Effector memory CD4-positive, alpha-beta T cell (primary cell): ENCODE measurements at regions not wholly inside any gene's neighbourhood (a gene's known extent, or its start where the extent isn't known, plus 50 kb on each side); places are given as distances from the start of the nearest gene placed in this dataset.

ENCODE experiments used
- DNase-seq, 3 donors: peaks; one replicate each; pipeline ENCODE4 v3.0.0-alpha.2; 2020
- H3K27ac ChIP-seq: 2 replicates; pipeline ENCODE4 v1.7.0; 2013; ENCODE audit warnings: mild to moderate bottlenecking, low read length, moderate library complexity; ENCODE audit not compliant: insufficient read depth, poor library complexity, severe bottlenecking
- H3K27me3 ChIP-seq: replicated peaks from 2 replicates; pipeline ENCODE4 v1.7.0; 2013; ENCODE audit warnings: mild to moderate bottlenecking, low read length; ENCODE audit not compliant: insufficient read depth, control insufficient read depth, poor library complexity, severe bottlenecking
- H3K36me3 ChIP-seq: 2 replicates; pipeline ENCODE4 v1.7.0; 2013; ENCODE audit warnings: mild to moderate bottlenecking, low read length, moderate library complexity; ENCODE audit not compliant: control insufficient read depth, insufficient read depth
- H3K4me1 ChIP-seq: 2 replicates; pipeline ENCODE4 v1.7.0; 2013; ENCODE audit warnings: low read length, mild to moderate bottlenecking; ENCODE audit not compliant: control insufficient read depth, insufficient read depth, poor library complexity, severe bottlenecking
- H3K4me3 ChIP-seq: 2 replicates; pipeline ENCODE4 v1.7.0; 2013; ENCODE audit warnings: low read length, low read depth, mild to moderate bottlenecking; ENCODE audit not compliant: insufficient read depth, poor library complexity, severe bottlenecking
- H3K9me3 ChIP-seq: 2 replicates; pipeline ENCODE4 v1.7.0; 2013; ENCODE audit warnings: mild to moderate bottlenecking, low read length, moderate library complexity; ENCODE audit not compliant: control insufficient read depth

DNA sequence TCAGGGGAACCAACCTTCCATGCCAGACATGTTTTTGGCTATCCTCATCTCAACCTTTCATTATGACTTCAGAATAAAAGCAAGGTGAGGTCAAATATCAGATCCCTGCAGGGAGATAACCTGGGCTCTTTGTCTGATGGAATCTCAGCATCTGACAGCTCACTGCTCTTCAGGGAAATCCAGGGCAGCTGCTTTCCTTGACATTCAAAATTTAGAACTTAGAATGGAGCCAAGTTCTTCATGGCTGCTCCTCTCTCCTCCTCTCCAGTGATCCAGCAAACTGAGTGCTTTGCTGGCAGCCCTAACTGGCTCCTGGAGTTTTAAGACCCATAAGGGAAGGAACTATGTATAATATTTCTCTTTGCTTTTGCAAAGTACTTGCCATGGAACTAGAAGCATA lies 716.3 kb downstream of the TSN start:
- Histone ChIP-seq H3K36me3 (no peaks in the 10 kb centered on the region), H3K4me1 (no peaks in the 10 kb centered on the region), H3K27ac (no peak overlapping the region), H3K4me3 (no peak overlapping the region), H3K9me3 (no peaks in the 10 kb centered on the region), H3K27me3 (no peaks in the 10 kb centered on the region)
- DNase-seq = no peak

DNA sequence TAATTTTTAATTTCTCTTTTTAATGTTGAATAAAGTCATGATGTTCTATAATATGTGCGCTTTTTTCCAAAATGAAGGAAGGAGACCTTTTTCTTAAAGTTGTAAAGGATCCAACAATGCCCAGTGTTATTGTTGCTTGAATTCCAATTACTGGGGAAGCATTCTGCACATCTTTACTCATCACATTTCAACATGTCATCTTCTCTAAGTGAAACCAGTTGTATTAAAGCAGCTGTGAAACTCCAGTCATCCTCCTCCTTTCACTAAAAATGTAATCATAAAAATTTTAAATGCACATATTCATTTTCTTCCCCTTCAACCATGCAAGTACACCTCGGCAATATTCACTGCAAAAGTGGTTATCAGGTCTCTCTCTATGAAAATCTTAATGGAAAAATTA lies 722.7 kb downstream of the TSN start:
- Histone ChIP-seq H3K9me3 (no peaks in the 10 kb centered on the region), H3K4me3 (no peak overlapping the region), H3K36me3 (no peaks in the 10 kb centered on the region), H3K27me3 (no peaks in the 10 kb centered on the region), H3K27ac (no peak overlapping the region), H3K4me1 (no peaks in the 10 kb centered on the region)
- DNase-seq = no peak

DNA sequence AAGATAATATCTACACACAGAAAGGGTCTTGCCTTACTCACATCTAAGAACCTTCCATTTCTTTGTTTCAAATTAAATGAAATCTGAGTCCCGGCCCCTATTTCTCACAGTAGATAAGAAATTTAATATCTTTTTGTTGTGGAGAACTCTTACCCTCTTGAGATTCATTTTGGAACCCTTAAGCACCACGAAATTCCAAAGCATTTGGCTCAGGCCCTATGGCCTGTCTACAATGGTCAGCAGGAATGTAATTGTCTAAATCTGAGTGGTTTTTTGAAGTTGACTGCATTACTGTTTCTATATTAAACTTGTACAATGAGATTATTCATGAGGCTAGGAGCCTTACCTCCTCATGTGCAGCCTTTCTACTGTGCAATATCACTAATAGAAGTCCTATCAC lies 723.3 kb downstream of the TSN start:
- no peaks in the 10 kb centered on the region for H3K4me1 ChIP-seq
- H3K27ac ChIP-seq = no peak overlapping the region
- no peaks in the 10 kb centered on the region for H3K36me3 ChIP-seq
- H3K27me3 ChIP-seq = no peaks in the 10 kb centered on the region
- no peaks in the 10 kb centered on the region for H3K9me3 ChIP-seq
- no peak overlapping the region for H3K4me3 ChIP-seq
- DNase-seq = no peak

DNA sequence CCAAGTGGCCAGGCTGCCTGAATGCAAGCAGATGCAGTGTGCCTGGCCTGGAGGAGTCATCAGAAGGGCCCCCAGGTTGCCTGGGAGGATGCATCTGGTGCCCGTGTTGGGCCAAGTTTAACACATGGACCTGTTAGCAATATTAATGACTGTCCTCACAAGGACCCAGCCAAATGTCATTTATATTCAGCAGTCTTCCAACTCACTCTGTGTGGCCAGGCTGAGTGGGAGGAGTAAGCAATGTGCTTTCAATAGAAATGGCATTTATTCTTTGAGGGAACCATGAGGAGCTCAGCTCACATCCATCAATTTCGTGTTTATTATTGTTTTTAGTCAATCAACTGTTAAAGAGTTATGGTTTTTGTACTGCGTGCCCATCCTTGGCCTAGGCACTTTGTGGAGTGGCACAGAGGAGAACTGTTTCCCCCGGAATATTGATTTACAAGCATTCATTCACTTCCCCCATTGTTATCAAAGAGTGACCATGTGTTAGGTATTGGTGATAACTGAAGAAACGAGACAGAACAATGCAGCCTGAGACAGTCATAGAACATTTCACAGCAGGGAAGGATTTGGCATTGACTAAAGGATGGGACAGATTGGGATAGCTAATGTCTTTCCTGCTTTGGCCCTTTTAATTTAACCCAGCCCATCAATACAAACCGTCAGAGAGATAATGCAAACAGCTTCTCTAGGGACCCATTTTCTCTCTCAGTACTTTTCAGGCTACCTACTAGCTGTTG lies 725.2 kb downstream of the TSN start:
- no peaks in the 10 kb centered on the region for H3K36me3 ChIP-seq
- no peak overlapping the region for H3K27ac ChIP-seq
- H3K4me3 ChIP-seq = no peak overlapping the region
- no peaks in the 10 kb centered on the region for H3K27me3 ChIP-seq
- no peak for DNase-seq
- no peaks in the 10 kb centered on the region for H3K4me1 ChIP-seq
- H3K9me3 ChIP-seq = no peaks in the 10 kb centered on the region

DNA sequence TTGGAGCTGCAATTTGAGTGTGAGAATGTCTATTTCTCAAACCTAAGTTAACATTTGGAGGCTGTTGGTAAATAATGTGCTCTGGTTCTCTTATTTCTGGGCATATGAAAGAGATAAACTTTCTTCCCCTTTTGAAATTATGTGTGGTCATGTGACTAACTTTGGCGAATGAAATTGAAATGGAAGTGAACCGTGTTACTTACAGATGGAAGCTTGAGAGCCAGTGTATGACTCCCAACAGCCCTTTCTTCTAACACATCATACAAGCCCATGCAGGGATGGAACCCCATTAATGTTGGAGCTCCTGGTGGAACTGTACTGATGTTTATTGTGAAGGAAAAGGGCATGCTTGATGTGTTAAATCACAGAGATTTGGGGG lies 725.8 kb downstream of the TSN start:
- H3K9me3 ChIP-seq = no peaks in the 10 kb centered on the region
- H3K4me1 ChIP-seq = no peaks in the 10 kb centered on the region
- no peak overlapping the region for H3K27ac ChIP-seq
- H3K36me3 ChIP-seq = no peaks in the 10 kb centered on the region
- no peak overlapping the region for H3K4me3 ChIP-seq
- no peak for DNase-seq
- H3K27me3 ChIP-seq = no peaks in the 10 kb centered on the region

DNA sequence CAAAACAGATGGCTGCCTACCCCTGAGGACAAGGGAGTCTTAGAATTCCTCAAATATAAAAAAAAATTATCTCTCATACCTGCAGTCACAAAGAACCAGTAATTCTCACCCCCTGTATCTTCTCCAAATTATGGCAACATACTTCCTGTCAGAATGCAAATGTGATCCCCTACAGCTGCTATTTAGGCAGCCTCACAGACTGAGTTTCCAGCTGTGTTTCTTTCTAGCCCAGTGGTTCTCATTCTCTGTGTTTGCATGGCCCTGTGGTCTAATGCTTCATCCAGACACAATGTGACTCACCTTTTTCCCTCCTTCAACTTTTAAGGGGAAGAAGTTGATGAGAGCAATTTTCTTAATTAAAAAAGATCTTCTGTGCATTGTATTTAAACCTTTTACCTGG lies 726.3 kb downstream of the TSN start:
- H3K27me3 ChIP-seq = no peaks in the 10 kb centered on the region
- no peak overlapping the region for H3K4me3 ChIP-seq
- H3K36me3 ChIP-seq = no peaks in the 10 kb centered on the region
- H3K4me1 ChIP-seq = no peaks in the 10 kb centered on the region
- DNase-seq = no peak
- H3K9me3 ChIP-seq = no peaks in the 10 kb centered on the region
- H3K27ac ChIP-seq = no peak overlapping the region

DNA sequence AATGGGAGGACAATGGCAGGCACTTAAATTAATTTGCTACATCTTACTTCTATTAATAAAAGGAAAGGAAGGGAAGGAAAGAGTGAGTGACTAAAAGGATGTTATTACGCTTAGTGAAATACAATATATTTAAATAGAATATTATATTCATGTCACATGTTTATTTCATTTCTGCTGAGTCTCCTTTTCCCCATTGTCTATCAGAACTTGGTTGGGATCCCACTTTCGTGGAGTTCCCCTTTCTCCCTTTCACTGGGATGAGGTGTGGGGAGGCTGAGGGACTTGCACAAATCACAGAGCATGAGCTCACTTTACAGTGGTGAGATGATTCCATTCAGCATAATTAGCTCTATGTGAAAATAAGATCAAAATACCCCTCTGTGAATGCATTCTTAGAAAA lies 730.6 kb downstream of the TSN start:
- Histone ChIP-seq H3K4me1 (no peaks in the 10 kb centered on the region), H3K27me3 (no peaks in the 10 kb centered on the region), H3K4me3 (no peak overlapping the region), H3K9me3 (no peaks in the 10 kb centered on the region), H3K36me3 (no peaks in the 10 kb centered on the region), H3K27ac (no peak overlapping the region)
- DNase-seq = no peak

DNA sequence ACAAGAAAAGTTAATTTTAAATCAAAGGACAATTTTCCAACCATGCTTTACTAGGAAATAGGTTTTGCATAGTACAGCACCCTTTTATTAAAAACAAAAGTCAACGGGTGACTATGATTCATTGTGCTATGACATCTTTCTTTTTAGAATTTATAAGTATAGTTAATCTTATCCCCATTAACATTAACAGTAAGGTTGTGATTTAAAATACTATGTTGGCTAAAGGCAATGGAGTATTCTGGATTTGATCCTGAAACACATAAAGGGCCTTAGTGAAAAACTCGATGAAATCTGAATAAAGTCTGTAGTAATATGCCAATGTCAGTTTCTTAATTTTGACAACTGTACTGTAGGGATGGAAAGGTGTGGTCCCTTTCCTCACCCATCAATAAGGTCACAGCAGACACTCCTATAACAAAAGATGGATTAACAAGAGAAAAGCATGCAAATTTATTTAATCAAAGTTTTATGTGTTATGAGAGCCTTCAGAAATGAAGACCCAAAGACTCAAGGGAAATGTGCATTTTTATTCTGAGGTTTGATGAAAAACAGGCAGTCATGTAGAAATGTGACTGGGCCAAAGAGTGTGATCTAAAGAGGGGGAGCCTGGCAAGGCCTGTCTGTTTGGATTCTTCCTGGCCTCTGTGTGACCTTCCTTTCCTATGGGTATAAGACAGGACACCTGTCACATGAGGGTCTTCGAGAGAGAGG lies 731.4 kb downstream of the TSN start:
- Histone ChIP-seq H3K36me3 (no peaks in the 10 kb centered on the region), H3K27me3 (no peaks in the 10 kb centered on the region), H3K27ac (no peak overlapping the region), H3K4me3 (no peak overlapping the region), H3K4me1 (no peaks in the 10 kb centered on the region), H3K9me3 (no peaks in the 10 kb centered on the region)
- DNase-seq = no peak

DNA sequence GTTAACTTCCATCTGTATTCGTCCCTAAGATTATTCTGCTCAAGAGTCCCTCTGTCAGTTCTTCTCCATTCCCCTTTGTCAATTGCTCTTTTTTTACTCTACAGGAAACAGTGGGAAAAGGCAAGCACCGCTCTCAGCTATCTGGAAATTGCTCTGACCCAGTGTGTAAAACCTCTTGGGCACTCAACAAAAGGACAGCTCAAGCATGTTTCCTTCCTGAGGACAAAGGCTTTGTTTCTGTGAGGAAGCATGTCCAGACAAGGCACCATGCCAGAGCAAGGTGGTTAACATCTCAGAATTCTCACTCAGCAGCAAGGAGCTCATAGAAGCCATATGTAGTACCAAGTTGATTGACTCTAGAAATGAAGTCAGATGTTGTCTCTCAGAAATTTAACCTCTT lies 735.6 kb downstream of the TSN start:
- no peak overlapping the region for H3K27ac ChIP-seq
- no peak for DNase-seq

DNA sequence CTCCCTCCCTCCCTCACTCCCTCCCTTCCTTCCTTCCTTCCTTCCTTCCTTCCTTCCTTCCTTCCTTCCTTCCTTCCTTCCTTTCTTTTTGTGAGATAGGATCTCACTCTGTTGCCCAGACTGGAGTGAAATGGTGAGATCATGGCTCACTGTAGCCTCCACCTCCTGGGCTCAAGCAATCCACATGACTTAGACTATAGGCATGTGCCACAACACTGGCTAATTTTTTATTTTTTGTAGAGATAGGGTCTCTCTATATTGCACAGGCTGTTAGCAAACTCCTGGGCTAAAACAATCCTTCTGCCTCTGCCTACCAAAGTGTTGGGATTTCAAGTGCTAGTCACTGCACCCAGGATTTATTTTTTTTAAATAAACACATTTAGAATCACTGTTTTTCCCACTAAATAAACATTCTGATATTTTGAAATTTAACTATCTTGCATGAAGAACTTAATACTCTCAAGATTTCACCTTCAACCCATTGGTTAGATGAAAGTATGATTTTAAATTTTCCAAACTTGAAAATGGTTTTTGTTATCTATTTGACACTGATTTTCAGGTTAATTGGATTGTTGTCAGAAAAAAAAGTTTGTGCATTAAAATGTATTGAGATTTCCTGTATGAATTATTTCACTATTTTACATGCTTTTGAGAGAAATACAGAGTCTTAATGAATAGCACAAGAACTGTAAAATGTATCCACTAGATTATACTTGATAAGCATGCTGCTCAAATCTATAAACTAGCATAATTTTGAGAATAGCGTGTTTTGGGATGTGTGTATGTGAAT lies 745.1 kb downstream of the TSN start:
- DNase-seq = no peak
- Histone ChIP-seq H3K9me3 (no peaks in the 10 kb centered on the region), H3K36me3 (no peaks in the 10 kb centered on the region), H3K4me1 (no peaks in the 10 kb centered on the region), H3K27ac (no peak overlapping the region), H3K4me3 (no peak overlapping the region), H3K27me3 (no peaks in the 10 kb centered on the region)

More for the DNA sequence above, 735.6 kb downstream of the TSN start:
- Histone ChIP-seq H3K27me3 (no peaks in the 10 kb centered on the region), H3K4me3 (no peak overlapping the region), H3K9me3 (no peaks in the 10 kb centered on the region), H3K4me1 (no peaks in the 10 kb centered on the region), H3K36me3 (no peaks in the 10 kb centered on the region)
